IMR-90 (cell line): ENCODE measurements at regions not wholly inside any gene's neighbourhood (a gene's known extent, or its start where the extent isn't known, plus 50 kb on each side); places are given as distances from the start of the nearest gene placed in this dataset.
A peak's percentile ranks its signal among the peaks of the same experiment; 100 is the strongest.

Experiments
- ATAC-seq: fragments of 200-7000 bp; cut with Tn5 transposase; 2 replicates; pipeline ENCODE4 v1.9.1; 2020; ENCODE audit warnings: low read depth, mild to moderate bottlenecking, moderate library complexity
- BruUV-seq: library from RNA; stranded (reverse); fragments of 400-500 nt; replicated peaks from 2 replicates; lab custom pipeline; 2021; lab: Mats Ljungman, UMichigan
- CTCF ChIA-PET: fragments of 300-600 bp; formaldehyde crosslinking; extraction: SDS; loops from one replicate; lab custom pipeline; 2021; ENCODE audit warnings: antibody characterized with exemption; lab: Yijun Ruan, JAX
- POLR2A ChIA-PET: fragments of 300-600 bp; sonication (Branson Sonifier 250); formaldehyde crosslinking; loops from one replicate; lab custom pipeline; 2022; ENCODE audit warnings: antibody characterized with exemption; ENCODE audit not compliant: unreplicated experiment; lab: Charles Lee
- DNase-seq: peaks from one replicate; pipeline ENCODE4 v3.0.0; 2013
- H2AFZ ChIP-seq: replicated peaks from 2 replicates; pipeline ENCODE3; 2013; ENCODE audit warnings: low read length, mild to moderate bottlenecking; ENCODE audit not compliant: poor library complexity
- H2AK5ac ChIP-seq: 2 replicates; pipeline ENCODE4 v1.6.1; 2013; ENCODE audit warnings: low read depth, low read length, inconsistent platforms
- H2AK9ac ChIP-seq: replicated peaks from 2 replicates; pipeline ENCODE3; 2013; ENCODE audit warnings: mild to moderate bottlenecking, low read depth, low read length, moderate library complexity; ENCODE audit not compliant: poor library complexity
- H2BK120ac ChIP-seq: 2 replicates; pipeline ENCODE4 v1.6.1; 2013; ENCODE audit warnings: low read depth, low read length, inconsistent platforms
- H2BK15ac ChIP-seq: 3 replicates; pipeline ENCODE4 v1.6.1; 2013; ENCODE audit warnings: low read depth, low read length, inconsistent platforms
- H2BK20ac ChIP-seq: 2 replicates; pipeline ENCODE4 v1.6.1; 2013; ENCODE audit warnings: low read depth, mild to moderate bottlenecking, inconsistent platforms, low read length, moderate library complexity
- H2BK5ac ChIP-seq: 2 replicates; pipeline ENCODE4 v1.6.1; 2013; ENCODE audit warnings: mild to moderate bottlenecking, low read depth, low read length, inconsistent platforms; ENCODE audit not compliant: poor library complexity, severe bottlenecking
- H3K14ac ChIP-seq: replicated peaks from 2 replicates; pipeline ENCODE4 v1.6.1; 2013; ENCODE audit warnings: low read depth, low read length, inconsistent platforms
- H3K18ac ChIP-seq: 2 replicates; pipeline ENCODE4 v1.6.1; 2013; ENCODE audit warnings: low read depth, low read length, control low read depth
- H3K23ac ChIP-seq: 2 replicates; pipeline ENCODE4 v1.6.1; 2013; ENCODE audit warnings: low read depth, low read length, inconsistent platforms
- H3K27ac ChIP-seq: 2 replicates; pipeline ENCODE4 v1.5.1; 2013; ENCODE audit warnings: mild to moderate bottlenecking, control low read depth, low read length; ENCODE audit not compliant: insufficient read depth
- H3K27me3 ChIP-seq: 2 replicates; pipeline ENCODE4 v1.6.1; 2013; ENCODE audit warnings: low read length; ENCODE audit not compliant: control insufficient read depth, insufficient read depth
- H3K36me3 ChIP-seq: 2 replicates; pipeline ENCODE4 v1.6.1; 2013; ENCODE audit warnings: low read length, mixed read lengths; ENCODE audit not compliant: control insufficient read depth, insufficient read depth
- H3K4ac ChIP-seq: 2 replicates; pipeline ENCODE4 v1.6.1; 2013; ENCODE audit warnings: low read depth, low read length, inconsistent platforms
- H3K4me1 ChIP-seq: 2 replicates; pipeline ENCODE4 v1.6.1; 2013; ENCODE audit warnings: low read length, mixed read lengths; ENCODE audit not compliant: control insufficient read depth, insufficient read depth
- H3K4me2 ChIP-seq: 2 replicates; pipeline ENCODE4 v1.6.1; 2013; ENCODE audit warnings: low read depth, mild to moderate bottlenecking, control low read depth, low read length, moderate library complexity
- H3K4me3 ChIP-seq: 2 replicates; pipeline ENCODE4 v1.5.1; 2013; ENCODE audit warnings: low read depth, mild to moderate bottlenecking, control low read depth, low read length, moderate library complexity; ENCODE audit not compliant: insufficient read depth
- H3K56ac ChIP-seq: 2 replicates; pipeline ENCODE4 v1.6.1; 2013; ENCODE audit warnings: low read length, inconsistent platforms; ENCODE audit not compliant: insufficient read depth; ENCODE audit errors: extremely low read depth
- H3K79me1 ChIP-seq, 2 experiments: 2 replicates each; pipeline ENCODE4 v1.6.1; 2013; ENCODE audit warnings: low read length in 2 of 2, inconsistent platforms in 1 of 2, low read depth in 1 of 2
- H3K9ac ChIP-seq: 2 replicates; pipeline ENCODE4 v1.6.1; 2013; ENCODE audit warnings: low read depth, low read length, control low read depth
- H3K9me1 ChIP-seq: 2 replicates; pipeline ENCODE4 v1.6.1; 2013; ENCODE audit warnings: low read length, inconsistent platforms; ENCODE audit not compliant: insufficient read depth
- H3K9me3 ChIP-seq: 2 replicates; pipeline ENCODE4 v1.6.1; 2013; ENCODE audit warnings: low read length; ENCODE audit not compliant: control insufficient read depth, insufficient read depth
- H4K20me1 ChIP-seq: 2 replicates; pipeline ENCODE4 v1.6.1; 2013; ENCODE audit warnings: low read length, inconsistent platforms; ENCODE audit not compliant: insufficient read depth
- H4K5ac ChIP-seq: 2 replicates; pipeline ENCODE4 v1.6.1; 2013; ENCODE audit warnings: mild to moderate bottlenecking, low read depth, low read length, control low read depth
- H4K8ac ChIP-seq, 2 experiments: 2 replicates each; pipeline ENCODE4 v1.6.1; 2013; ENCODE audit warnings: low read depth in 2 of 2, low read length in 2 of 2, control low read depth in 1 of 2, inconsistent platforms in 1 of 2
- H4K91ac ChIP-seq: 2 replicates; pipeline ENCODE4 v1.6.1; 2013; ENCODE audit warnings: low read depth, low read length, inconsistent platforms; ENCODE audit not compliant: insufficient read depth
- BHLHE40 ChIP-seq: fragments of 150-350 bp; IDR thresholded peaks from 2 replicates; pipeline ENCODE4 v1.6.1; 2016; ENCODE audit warnings: mild to moderate bottlenecking, low read depth, low read length
- CEBPB ChIP-seq: IDR thresholded peaks from 2 replicates; pipeline ENCODE4 v1.6.1; 2012; ENCODE audit warnings: low read depth, low read length, improper control_type of control experiment
- CHD1 ChIP-seq: IDR thresholded peaks from 2 replicates; pipeline ENCODE4 v1.6.1; 2012; ENCODE audit warnings: low read depth, low read length, improper control_type of control experiment
- ELK1 ChIP-seq: fragments of 150-350 bp; IDR thresholded peaks from 2 replicates; pipeline ENCODE4 v1.6.1; 2016; ENCODE audit warnings: low read depth, mild to moderate bottlenecking, low read length, moderate library complexity, borderline replicate concordance
- MAFK ChIP-seq: IDR thresholded peaks from 2 replicates; pipeline ENCODE4 v1.6.1; 2012; ENCODE audit warnings: low read depth, low read length, improper control_type of control experiment
- MAZ ChIP-seq: IDR thresholded peaks from 2 replicates; pipeline ENCODE4 v1.6.1; 2012; ENCODE audit warnings: low read depth, mild to moderate bottlenecking, low read length, improper control_type of control experiment, moderate library complexity, borderline replicate concordance
- MXI1 ChIP-seq: IDR thresholded peaks from 2 replicates; pipeline ENCODE4 v1.6.1; 2012; ENCODE audit warnings: low read depth, mild to moderate bottlenecking, low read length, moderate library complexity, borderline replicate concordance
- NFE2L2 ChIP-seq: fragments of 150-350 bp; IDR thresholded peaks from 2 replicates; pipeline ENCODE4 v1.6.1; 2016; ENCODE audit warnings: low read depth, mild to moderate bottlenecking, low read length
- POLR2A ChIP-seq: IDR thresholded peaks from 2 replicates; pipeline ENCODE4 v1.6.1; 2012; ENCODE audit warnings: mild to moderate bottlenecking, low read depth, low read length
- RFX5 ChIP-seq: IDR thresholded peaks from 2 replicates; pipeline ENCODE4 v1.8.0; 2012; ENCODE audit warnings: low read depth, mild to moderate bottlenecking, low read length, moderate library complexity
- SMC3 ChIP-seq: fragments of 150-350 bp; IDR thresholded peaks from 2 replicates; pipeline ENCODE4 v1.6.1; 2016; ENCODE audit warnings: low read depth, mild to moderate bottlenecking, antibody characterized with exemption, low read length, moderate library complexity
- USF2 ChIP-seq: fragments of 150-350 bp; IDR thresholded peaks from 2 replicates; pipeline ENCODE4 v1.6.1; 2017; ENCODE audit warnings: mild to moderate bottlenecking, antibody characterized with exemption, low read length, low read depth
- WGBS, 2 experiments: methylation state at CpG; one replicate each; pipeline versions ENCODE4 v1.1.5 to v1.1.7; 2013; ENCODE audit warnings: missing lambda C conversion rate in 2 of 2; ENCODE audit not compliant: insufficient read length in 1 of 2; ENCODE audit errors: extremely low coverage in 2 of 2; 5-methylcytosine and 5-hydroxymethylcytosine counted together
- dilution Hi-C: fragments of 300-500 bp; cut with HindIII; formaldehyde crosslinking; loops from one replicate; pipeline ENCODE4 v1.14.3; 2018; ENCODE audit warnings: low sequenced_read_pairs; ENCODE audit not compliant: unreplicated experiment
- in situ Hi-C: fragments of 300-500 bp; cut with MboI; formaldehyde crosslinking; loops from 3 replicates; pipeline ENCODE4 v1.14.3; 2019; ENCODE audit warnings: low sequenced_read_pairs, inconsistent platforms, mixed read lengths
- intact Hi-C: fragments of 100-400 bp; cut with micrococcal nuclease; formaldehyde crosslinking; loops from 2 replicates; pipeline ENCODE4 v1.10.0; 2022

GRCh38 chr15:59741274-59741906 is 52.3 kb upstream of the BNIP2 start:
- no peaks in the 10 kb centered on the region for H3K79me1 ChIP-seq
- H3K4me1 ChIP-seq = no peaks in the 10 kb centered on the region
- no peak overlapping the region for H4K91ac ChIP-seq
- dilution Hi-C loops = no loop called here
- WGBS, 2 experiments = no CpG with 5 or more reads among the region's 12 CpGs
- DNase-seq = no peak
- no peak overlapping the region for H3K9ac ChIP-seq
- no peaks in the 10 kb centered on the region for H3K9me1 ChIP-seq
- no peak overlapping the region for H3K18ac ChIP-seq
- no peak overlapping the region for H3K56ac ChIP-seq
- H3K27me3 ChIP-seq = no peaks in the 10 kb centered on the region
- no peak overlapping the region for H3K27ac ChIP-seq
- peak; percentile 32; the same call in 1 of the 2 replicates for ATAC-seq
- no peak overlapping the region for H3K23ac ChIP-seq
- H3K36me3 ChIP-seq = no peaks in the 10 kb centered on the region
- no peak overlapping the region for H3K14ac ChIP-seq
- in situ Hi-C loops = no loop called here
- no peak overlapping the region for H3K4me2 ChIP-seq
- H2AK9ac ChIP-seq = no peak overlapping the region
- CTCF ChIA-PET = no interaction called here
- no peak overlapping the region for H2BK120ac ChIP-seq
- 0 out of 2 replicates have a peak, but pooled peaks cover 1% of the 10 kb centered on the region for H3K9me3 ChIP-seq
- no peak overlapping the region for H3K4ac ChIP-seq
- no peak overlapping the region for H2AFZ ChIP-seq
- POLR2A ChIA-PET = no interaction called here
- no peaks in the 10 kb centered on the region for H4K20me1 ChIP-seq
- H2BK20ac ChIP-seq = no peak overlapping the region
- intact Hi-C loops = no loop called here
- TF ChIP-seq POLR2A (no peak), RFX5 (no peak), MAZ (no peak), CHD1 (no peak), CEBPB (no peak), NFE2L2 (no peak), ELK1 (no peak), USF2 (no peak), MAFK (no peak), SMC3 (no peak), MXI1 (no peak), BHLHE40 (no peak)
- H3K4me3 ChIP-seq = no peak overlapping the region
- H2AK5ac ChIP-seq = no peak overlapping the region
- no peak overlapping the region for H2BK15ac ChIP-seq
- no peak overlapping the region for H4K5ac ChIP-seq
- H2BK5ac ChIP-seq = no peak overlapping the region
- BruUV-seq = no TSS peak
- no peak overlapping the region for H4K8ac ChIP-seq
